Neuronal stem cell (in vitro differentiated cells): ENCODE measurements at regions not wholly inside any gene's neighbourhood (a gene's known extent, or its start where the extent isn't known, plus 50 kb on each side); places are given as distances from the start of the nearest gene placed in this dataset.

ENCODE experiments used
- DNase-seq: peaks from one replicate; pipeline ENCODE4 v3.0.0-alpha.2; 2013; ENCODE audit warnings: low spot score
- H2AFZ ChIP-seq: one replicate; pipeline ENCODE4 v1.6.1; 2013; ENCODE audit warnings: mild to moderate bottlenecking, low read length, inconsistent platforms
- H2AK5ac ChIP-seq: 2 replicates; pipeline ENCODE4 v1.6.1; 2013; ENCODE audit warnings: low read depth, mild to moderate bottlenecking, inconsistent platforms, low read length, moderate library complexity, mixed read lengths
- H2BK120ac ChIP-seq: 2 replicates; pipeline ENCODE4 v1.6.1; 2013; ENCODE audit warnings: low read depth, mild to moderate bottlenecking, inconsistent platforms, low read length, moderate library complexity, mixed read lengths
- H2BK12ac ChIP-seq: one replicate; pipeline ENCODE4 v1.6.1; 2013; ENCODE audit warnings: low read length, inconsistent platforms
- H2BK15ac ChIP-seq: 2 replicates; pipeline ENCODE4 v1.6.1; 2013; ENCODE audit warnings: mild to moderate bottlenecking, low read length, inconsistent platforms, mixed read lengths
- H2BK5ac ChIP-seq: one replicate; pipeline ENCODE4 v1.6.1; 2013; ENCODE audit warnings: inconsistent platforms, mild to moderate bottlenecking, low read length, moderate library complexity
- H3K14ac ChIP-seq: one replicate; pipeline ENCODE4 v1.6.1; 2013; ENCODE audit warnings: low read length, inconsistent platforms
- H3K18ac ChIP-seq: 2 replicates; pipeline ENCODE4 v1.6.1; 2013; ENCODE audit warnings: low read length, inconsistent platforms
- H3K23ac ChIP-seq: 2 replicates; pipeline ENCODE4 v1.6.1; 2013; ENCODE audit warnings: low read depth, mild to moderate bottlenecking, mixed read lengths, low read length, inconsistent platforms; ENCODE audit not compliant: poor library complexity
- H3K27ac ChIP-seq: replicated peaks from 3 replicates; pipeline ENCODE4 v1.5.1; 2013; ENCODE audit warnings: low read length, inconsistent platforms
- H3K27me3 ChIP-seq, 3 experiments: 2 replicates each; pipeline ENCODE4 v1.6.1; 2013; ENCODE audit warnings: low read length in 3 of 3, mild to moderate bottlenecking in 2 of 3, inconsistent platforms in 1 of 3, low read depth in 1 of 3, mixed read lengths in 1 of 3, moderate library complexity in 1 of 3; ENCODE audit not compliant: control insufficient read depth in 3 of 3, insufficient read depth in 3 of 3
- H3K36me3 ChIP-seq, 2 donors: replicated peaks in 1 of 2; 2 replicates each; pipeline ENCODE4 v1.6.1; 2013; ENCODE audit warnings: low read length in 2 of 2; ENCODE audit not compliant: control insufficient read depth in 2 of 2, insufficient read depth in 2 of 2
- H3K4ac ChIP-seq: 2 replicates; pipeline ENCODE4 v1.6.1; 2013; ENCODE audit warnings: inconsistent platforms, mild to moderate bottlenecking, low read length, moderate library complexity
- H3K4me1 ChIP-seq, 2 donors: 1 replicate in 1 of 2; 2 replicates in 1 of 2; pipeline ENCODE4 v1.6.1; 2013; ENCODE audit warnings: low read length in 2 of 2, low read depth in 1 of 2; ENCODE audit not compliant: control insufficient read depth in 2 of 2, insufficient read depth in 1 of 2
- H3K4me2 ChIP-seq: one replicate; pipeline ENCODE4 v1.6.1; 2013; ENCODE audit warnings: mild to moderate bottlenecking, low read length, inconsistent platforms; ENCODE audit not compliant: insufficient read depth, poor library complexity, severe bottlenecking
- H3K4me3 ChIP-seq, 2 donors: 2 replicates each; pipeline ENCODE4 v1.5.1; 2013; ENCODE audit warnings: low read length in 2 of 2, mild to moderate bottlenecking in 2 of 2, inconsistent platforms in 1 of 2, moderate library complexity in 1 of 2
- H3K79me1 ChIP-seq: one replicate; pipeline ENCODE4 v1.6.1; 2013; ENCODE audit warnings: low read depth, mild to moderate bottlenecking, inconsistent platforms, low read length, moderate library complexity
- H3K9ac ChIP-seq: one replicate; pipeline ENCODE4 v1.6.1; 2013; ENCODE audit warnings: mild to moderate bottlenecking, low read depth, low read length, inconsistent platforms; ENCODE audit not compliant: poor library complexity
- H3K9me3 ChIP-seq, 2 donors: replicated peaks in 1 of 2; 2 replicates each; pipeline versions ENCODE3 to v1.6.1; 2013; ENCODE audit warnings: low read length in 2 of 2, mild to moderate bottlenecking in 2 of 2, inconsistent platforms in 1 of 2, low read depth in 1 of 2, mixed read lengths in 1 of 2, moderate library complexity in 1 of 2; ENCODE audit not compliant: control insufficient read depth in 2 of 2, insufficient read depth in 1 of 2
- H4K8ac ChIP-seq: one replicate; pipeline ENCODE4 v1.6.1; 2013; ENCODE audit warnings: low read depth, mild to moderate bottlenecking, inconsistent platforms, low read length, moderate library complexity
- H4K91ac ChIP-seq: one replicate; pipeline ENCODE4 v1.6.1; 2013; ENCODE audit warnings: low read length, low read depth, mild to moderate bottlenecking, inconsistent platforms; ENCODE audit not compliant: poor library complexity
- WGBS, 2 donors: extraction: QIAGEN DNeasy Blood & Tissue Kit; methylation state at CpG; one replicate each; pipeline ENCODE4 v1.1.7; 2013; ENCODE audit warnings: missing lambda C conversion rate in 2 of 2, mixed read lengths in 1 of 2; ENCODE audit not compliant: insufficient read length in 2 of 2, insufficient replicate concordance in 1 of 2; ENCODE audit errors: extremely low coverage in 2 of 2; 5-methylcytosine and 5-hydroxymethylcytosine counted together

DNA sequence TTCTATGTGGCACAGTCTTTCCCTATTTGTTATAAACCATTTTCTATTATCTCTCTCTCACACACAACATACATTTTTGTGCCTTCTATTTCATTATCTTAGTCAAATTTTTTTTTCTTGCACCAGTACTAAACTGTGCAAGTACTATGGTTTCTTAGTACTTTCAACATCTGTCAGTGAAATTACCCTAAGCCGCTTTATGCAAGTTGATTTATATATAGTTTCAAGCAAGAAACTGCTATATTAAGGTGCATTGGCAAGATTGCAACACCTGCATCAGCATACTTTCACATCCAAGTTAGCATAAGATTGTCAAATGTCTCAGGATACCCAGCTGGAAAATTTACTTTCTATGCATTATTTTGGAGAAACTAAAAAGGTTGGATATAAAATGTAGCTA lies 180.2 kb upstream of the FSTL5 start:
- Histone ChIP-seq H2BK5ac (no peak overlapping the region), H3K18ac (no peak overlapping the region), H3K27ac (no peak overlapping the region), H2BK15ac (no peak overlapping the region), H3K23ac (no peak overlapping the region), H3K9ac (no peak overlapping the region), H3K4me2 (no peak overlapping the region), H3K27me3 (no peaks in the 10 kb centered on the region), H3K4me3 (no peak overlapping the region), H3K79me1 (no peaks in the 10 kb centered on the region), H4K8ac (no peak overlapping the region), H3K9me3 (no peaks in the 10 kb centered on the region), H2BK12ac (no peak overlapping the region), H3K4me1 (no peaks in the 10 kb centered on the region), H3K14ac (no peak overlapping the region), H2BK120ac (no peak overlapping the region), H2AK5ac (no peak overlapping the region), H2AFZ (no peak overlapping the region), H4K91ac (no peak overlapping the region), H3K36me3 (no peaks in the 10 kb centered on the region), H3K4ac (no peak overlapping the region)
- WGBS, 2 donors, result no CpG with 5 or more reads among the region's 1 CpG
- DNase-seq, result no peak

DNA sequence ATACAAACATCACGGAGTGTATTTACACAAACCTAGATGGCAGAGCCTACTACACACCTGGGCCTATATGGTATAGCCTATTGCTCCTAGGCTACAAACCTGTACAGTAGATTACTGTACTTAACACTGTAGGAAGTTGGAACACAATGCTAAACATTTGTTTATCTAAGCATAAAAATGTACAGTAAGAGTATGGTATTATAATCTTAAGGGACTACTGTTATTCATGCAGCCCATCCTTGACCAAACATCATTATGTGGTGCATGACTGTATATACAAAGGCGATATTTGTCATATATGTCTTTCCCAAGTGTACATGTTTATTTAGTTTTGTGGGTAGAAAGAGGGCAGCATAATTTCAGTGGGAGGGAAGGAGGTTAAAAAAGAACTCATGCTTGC lies 177.7 kb upstream of the FSTL5 start:
- H2AK5ac ChIP-seq, result no peak overlapping the region
- no CpG with 5 or more reads among the region's 2 CpGs for WGBS, 2 donors
- H3K4ac ChIP-seq, result no peak overlapping the region
- no peak overlapping the region for H3K23ac ChIP-seq
- no peak overlapping the region for H2BK12ac ChIP-seq
- H3K27me3 ChIP-seq, result no peaks in the 10 kb centered on the region
- H3K18ac ChIP-seq, result no peak overlapping the region
- no peaks in the 10 kb centered on the region for H3K79me1 ChIP-seq
- H4K8ac ChIP-seq, result no peak overlapping the region
- H3K9ac ChIP-seq, result no peak overlapping the region
- no peak overlapping the region for H2BK5ac ChIP-seq
- no peak overlapping the region for H3K14ac ChIP-seq
- no peak overlapping the region for H3K4me2 ChIP-seq
- H3K4me1 ChIP-seq, result no peaks in the 10 kb centered on the region
- H2BK15ac ChIP-seq, result no peak overlapping the region
- no peak overlapping the region for H3K27ac ChIP-seq
- H3K4me3 ChIP-seq, result no peak overlapping the region
- no peak overlapping the region for H4K91ac ChIP-seq
- DNase-seq, result no peak
- no peak overlapping the region for H2AFZ ChIP-seq
- H3K36me3 ChIP-seq, result no peaks in the 10 kb centered on the region
- no peaks in the 10 kb centered on the region for H3K9me3 ChIP-seq
- no peak overlapping the region for H2BK120ac ChIP-seq

DNA sequence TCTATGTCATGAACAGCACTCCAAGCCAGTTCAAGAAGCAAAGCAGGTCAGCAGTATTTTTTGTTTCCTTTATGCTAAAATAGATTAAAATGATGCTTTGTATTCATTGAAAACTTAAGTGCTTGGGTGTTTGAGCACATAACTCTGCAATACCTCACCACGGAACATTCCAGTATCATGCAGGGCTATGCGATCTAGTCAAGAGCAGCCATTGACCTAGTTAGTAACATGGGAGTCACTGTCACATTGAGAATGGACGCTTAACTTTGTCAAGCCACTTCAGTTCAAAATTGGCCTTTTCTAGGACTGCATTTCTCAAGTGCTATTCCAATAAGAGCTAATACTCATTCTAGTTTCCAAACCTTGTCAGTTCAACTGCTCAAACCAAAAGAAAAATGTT lies 160.1 kb upstream of the FSTL5 start:
- Histone ChIP-seq H3K9me3 (no peaks in the 10 kb centered on the region), H2BK120ac (no peak overlapping the region), H3K23ac (no peak overlapping the region), H2BK12ac (no peak overlapping the region), H3K18ac (no peak overlapping the region), H3K36me3 (no peaks in the 10 kb centered on the region), H3K9ac (no peak overlapping the region), H3K4me1 (no peaks in the 10 kb centered on the region), H3K4ac (no peak overlapping the region), H3K4me2 (no peak overlapping the region), H3K27ac (no peak overlapping the region), H3K79me1 (no peaks in the 10 kb centered on the region), H4K91ac (no peak overlapping the region), H2BK15ac (no peak overlapping the region), H3K27me3 (no peaks in the 10 kb centered on the region), H4K8ac (no peak overlapping the region), H3K4me3 (no peak overlapping the region), H3K14ac (no peak overlapping the region), H2AK5ac (no peak overlapping the region), H2BK5ac (no peak overlapping the region), H2AFZ (no peak overlapping the region)
- no peak for DNase-seq
- no CpG with 5 or more reads among the region's 3 CpGs for WGBS, 2 donors

DNA sequence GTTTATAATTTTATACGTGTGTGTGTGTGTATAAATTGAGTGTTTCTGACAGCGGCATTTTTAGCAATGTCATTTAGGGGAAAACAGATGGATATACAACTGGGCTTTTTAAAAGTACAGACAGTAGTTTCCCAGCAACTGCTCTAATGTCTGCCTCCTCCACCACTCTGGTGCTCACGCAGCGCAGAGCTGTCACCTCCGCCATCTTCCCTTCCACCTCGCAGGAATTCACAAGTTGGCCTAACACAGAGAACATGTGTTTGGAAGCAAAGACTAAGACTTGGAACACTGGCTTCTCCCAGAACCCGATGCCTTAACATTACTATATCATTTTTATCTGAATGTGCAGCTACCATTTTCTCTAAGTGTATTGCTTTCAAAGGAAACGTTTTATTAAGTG lies 158.3 kb upstream of the FSTL5 start:
- Histone ChIP-seq H2AFZ (peak overlapping the region; percentile 52), H2BK5ac (no peak overlapping the region), H2AK5ac (no peak overlapping the region), H3K14ac (no peak overlapping the region), H3K4me2 (no peak overlapping the region), H3K9me3 (no peaks in the 10 kb centered on the region), H2BK12ac (no peak overlapping the region), H3K4ac (no peak overlapping the region), H3K27ac (no peak overlapping the region), H3K4me3 (no peak overlapping the region), H4K91ac (no peak overlapping the region), H3K9ac (no peak overlapping the region), H3K4me1 (no peaks in the 10 kb centered on the region), H3K23ac (no peak overlapping the region), H3K36me3 (no peaks in the 10 kb centered on the region), H3K27me3 (no peaks in the 10 kb centered on the region), H2BK15ac (no peak overlapping the region), H3K18ac (no peak overlapping the region), H2BK120ac (no peak overlapping the region), H4K8ac (no peak overlapping the region), H3K79me1 (no peaks in the 10 kb centered on the region)
- WGBS, 2 donors, result 100% methylated on average over 2 of the region's 8 CpGs; no CpG with 5 or more reads in 1 of the 2 donors
- DNase-seq, result no peak
